H9 (cell line): ENCODE measurements at regions not wholly inside any gene's neighbourhood (a gene's known extent, or its start where the extent isn't known, plus 50 kb on each side); places are given as distances from the start of the nearest gene placed in this dataset.

Source experiments
- DNase-seq: peaks from one replicate; pipeline ENCODE4 v3.0.0-alpha.2; 2017
- H2AFZ ChIP-seq: one replicate; pipeline ENCODE4 v1.6.1; 2013; ENCODE audit warnings: mild to moderate bottlenecking, low read length, control low read depth, moderate library complexity
- H2AK5ac ChIP-seq: 2 replicates; pipeline ENCODE4 v1.6.1; 2013; ENCODE audit warnings: low read length, control low read depth, mixed read lengths; ENCODE audit not compliant: insufficient read length
- H2BK120ac ChIP-seq: one replicate; pipeline ENCODE4 v1.6.1; 2013; ENCODE audit warnings: low read depth, mild to moderate bottlenecking, low read length, control low read depth, inconsistent platforms; ENCODE audit not compliant: poor library complexity, severe bottlenecking
- H2BK12ac ChIP-seq: 2 replicates; pipeline ENCODE4 v1.6.1; 2013; ENCODE audit warnings: low read length, control low read depth, mixed read lengths, low read depth; ENCODE audit not compliant: insufficient read length
- H2BK15ac ChIP-seq: 2 replicates; pipeline ENCODE4 v1.6.1; 2013; ENCODE audit warnings: low read depth, low read length, control low read depth
- H2BK20ac ChIP-seq: one replicate; pipeline ENCODE4 v1.6.1; 2013; ENCODE audit warnings: low read depth, mild to moderate bottlenecking, low read length, control low read depth, inconsistent platforms; ENCODE audit not compliant: poor library complexity, severe bottlenecking
- H2BK5ac ChIP-seq: 2 replicates; pipeline ENCODE4 v1.6.1; 2013; ENCODE audit warnings: low read length, control low read depth, mixed read lengths; ENCODE audit not compliant: insufficient read length
- H3K14ac ChIP-seq: 2 replicates; pipeline ENCODE4 v1.6.1; 2013; ENCODE audit warnings: low read length, control low read depth; ENCODE audit not compliant: insufficient read depth
- H3K18ac ChIP-seq: 2 replicates; pipeline ENCODE4 v1.6.1; 2013; ENCODE audit warnings: low read depth, mild to moderate bottlenecking, mixed read lengths, low read length, control low read depth; ENCODE audit not compliant: insufficient read length
- H3K23ac ChIP-seq: 2 replicates; pipeline ENCODE4 v1.6.1; 2013; ENCODE audit warnings: low read length, control low read depth, mixed read lengths, low read depth; ENCODE audit not compliant: insufficient read length
- H3K23me2 ChIP-seq: 2 replicates; pipeline ENCODE4 v1.6.1; 2013; ENCODE audit warnings: low read depth, mild to moderate bottlenecking, mixed read lengths, low read length, control low read depth; ENCODE audit not compliant: insufficient read length, poor library complexity, severe bottlenecking
- H3K27ac ChIP-seq: 2 replicates; pipeline ENCODE4 v1.5.1; 2013; ENCODE audit warnings: low read length, control low read depth, mixed read lengths, low read depth; ENCODE audit not compliant: insufficient read length
- H3K27me3 ChIP-seq: 2 replicates; pipeline ENCODE4 v1.6.1; 2013; ENCODE audit warnings: low read length, control low read depth, inconsistent platforms; ENCODE audit not compliant: insufficient read depth
- H3K4ac ChIP-seq: 2 replicates; pipeline ENCODE4 v1.6.1; 2013; ENCODE audit warnings: low read depth, mild to moderate bottlenecking, control low read depth, inconsistent platforms, low read length, moderate library complexity
- H3K4me1 ChIP-seq: 2 replicates; pipeline ENCODE4 v1.6.1; 2013; ENCODE audit warnings: low read length, control low read depth, inconsistent platforms; ENCODE audit not compliant: insufficient read depth
- H3K4me2 ChIP-seq: 2 replicates; pipeline ENCODE4 v1.6.1; 2013; ENCODE audit warnings: low read length, control low read depth, mixed read lengths; ENCODE audit not compliant: insufficient read length, insufficient read depth
- H3K56ac ChIP-seq: 2 replicates; pipeline ENCODE4 v1.6.1; 2013; ENCODE audit warnings: low read depth, mild to moderate bottlenecking, mixed read lengths, low read length, control low read depth; ENCODE audit not compliant: insufficient read length
- H3K79me1 ChIP-seq: 2 replicates; pipeline ENCODE4 v1.6.1; 2013; ENCODE audit warnings: low read depth, mild to moderate bottlenecking, moderate library complexity, low read length, control low read depth, inconsistent platforms; ENCODE audit not compliant: insufficient read depth, poor library complexity, severe bottlenecking
- H3K79me2 ChIP-seq: 2 replicates; pipeline ENCODE4 v1.6.1; 2013; ENCODE audit warnings: low read length, control low read depth, inconsistent platforms; ENCODE audit not compliant: insufficient read depth
- H3K9ac ChIP-seq: 2 replicates; pipeline ENCODE4 v1.6.1; 2013; ENCODE audit warnings: low read length, control low read depth, mixed read lengths; ENCODE audit not compliant: insufficient read length; ENCODE audit errors: extremely low read depth
- H3K9me3 ChIP-seq: one replicate; pipeline ENCODE4 v1.6.1; 2013; ENCODE audit warnings: low read depth, low read length, inconsistent platforms; ENCODE audit not compliant: control insufficient read depth
- H3T11ph ChIP-seq: one replicate; pipeline ENCODE4 v1.6.1; 2013; ENCODE audit warnings: mild to moderate bottlenecking, low read length, control low read depth, inconsistent platforms
- H4K20me1 ChIP-seq: one replicate; pipeline ENCODE4 v1.6.1; 2013; ENCODE audit not compliant: control insufficient read depth, insufficient read length, insufficient read depth
- H4K5ac ChIP-seq: 2 replicates; pipeline ENCODE4 v1.6.1; 2013; ENCODE audit warnings: low read depth, mild to moderate bottlenecking, mixed read lengths, low read length, control low read depth; ENCODE audit not compliant: insufficient read length
- H4K8ac ChIP-seq: replicated peaks from 2 replicates; pipeline ENCODE4 v1.6.1; 2013; ENCODE audit warnings: low read length, control low read depth, mixed read lengths, low read depth; ENCODE audit not compliant: insufficient read length
- H4K91ac ChIP-seq: 2 replicates; pipeline ENCODE4 v1.6.1; 2013; ENCODE audit warnings: low read depth, mild to moderate bottlenecking, moderate library complexity, mixed read lengths, low read length, control low read depth; ENCODE audit not compliant: insufficient read length
- H3K27ac Mint-ChIP-seq, 3 experiments: 2 replicates in 2 of 3; 3 replicates in 1 of 3; pipeline ENCODE4 v1.8.0; 2020 to 2021; ENCODE audit warnings: mixed read lengths in 3 of 3, mild to moderate bottlenecking in 1 of 3, moderate library complexity in 1 of 3
- H3K27me3 Mint-ChIP-seq: 2 replicates; pipeline ENCODE4 v1.8.0; 2021; ENCODE audit warnings: low read depth, mild to moderate bottlenecking, moderate library complexity, mixed read lengths
- H3K36me3 Mint-ChIP-seq, 3 experiments: 2 replicates in 2 of 3; 3 replicates in 1 of 3; pipeline ENCODE4 v1.8.0; 2020 to 2021; ENCODE audit warnings: low read depth in 3 of 3, mixed read lengths in 3 of 3; ENCODE audit not compliant: insufficient read depth in 1 of 3
- H3K4me1 Mint-ChIP-seq, 2 experiments: 2 replicates each; pipeline ENCODE4 v1.8.0; 2020; ENCODE audit warnings: mixed read lengths in 2 of 2
- H3K4me3 Mint-ChIP-seq, 2 experiments: 2 replicates in 1 of 2; 3 replicates in 1 of 2; pipeline ENCODE4 v1.8.0; 2020 to 2021; ENCODE audit warnings: mild to moderate bottlenecking in 2 of 2, mixed read lengths in 2 of 2, moderate library complexity in 1 of 2
- H3K9me3 Mint-ChIP-seq, 2 experiments: 2 replicates in 1 of 2; 3 replicates in 1 of 2; pipeline ENCODE4 v1.8.0; 2020; ENCODE audit warnings: mild to moderate bottlenecking in 2 of 2, mixed read lengths in 2 of 2, moderate library complexity in 1 of 2
- CTCF ChIP-seq: fragments of 200-600 bp; sonication (generic); conservative IDR thresholded peaks from 3 replicates; pipeline ENCODE4 v1.8.0; 2021; ENCODE audit warnings: antibody characterized with exemption, mild to moderate bottlenecking
- WGBS: extraction: QIAGEN DNeasy Blood & Tissue Kit; methylation state at CpG from one replicate; pipeline ENCODE4 v1.1.7; 2013; ENCODE audit warnings: missing lambda C conversion rate, low lambda C conversion rate, mixed read lengths; ENCODE audit not compliant: insufficient read length; ENCODE audit errors: extremely low coverage; 5-methylcytosine and 5-hydroxymethylcytosine counted together

- H3K27me3 ChIP-seq: no peaks in the 10 kb centered on the region
- no peaks in the 10 kb centered on the region for H3K23me2 ChIP-seq
- no peak overlapping the region for H2BK120ac ChIP-seq
- H4K5ac ChIP-seq: no peak overlapping the region
- no peaks in the 10 kb centered on the region for H4K20me1 ChIP-seq
- no peak overlapping the region for H4K91ac ChIP-seq
- no peaks in the 10 kb centered on the region for H3K9me3 ChIP-seq
- H2BK12ac ChIP-seq: no peak overlapping the region
- no peak overlapping the region for H2BK5ac ChIP-seq
- no peak overlapping the region for H2AFZ ChIP-seq
- no peak for TF ChIP-seq CTCF
- no peak overlapping the region for H3K18ac ChIP-seq
- no peaks in the 10 kb centered on the region for H3K9me3 Mint-ChIP-seq
- no peak overlapping the region for H3K27ac ChIP-seq
- H3K4me1 Mint-ChIP-seq: no peaks in the 10 kb centered on the region
- H3K14ac ChIP-seq: no peak overlapping the region
- no peak overlapping the region for H2BK15ac ChIP-seq
- H3K56ac ChIP-seq: no peak overlapping the region
- H3K4me2 ChIP-seq: no peak overlapping the region
- peaks cover 2% of the 10 kb centered on the region; the same call in 1 of the 2 replicates for H3K27me3 Mint-ChIP-seq
- no peaks in the 10 kb centered on the region for H3K79me1 ChIP-seq
- no peak overlapping the region for H3K4ac ChIP-seq
- H3K9ac ChIP-seq: no peak overlapping the region
- H3K79me2 ChIP-seq: no peaks in the 10 kb centered on the region
- no peak overlapping the region for H3K23ac ChIP-seq
- H3K36me3 Mint-ChIP-seq: no peaks in the 10 kb centered on the region
- H3T11ph ChIP-seq: no peak overlapping the region
- H3K27ac Mint-ChIP-seq: no peak overlapping the region
- H2AK5ac ChIP-seq: no peak overlapping the region
- H2BK20ac ChIP-seq: no peak overlapping the region
- no peak for DNase-seq
- no peaks in the 10 kb centered on the region for H3K4me1 ChIP-seq
- no peak overlapping the region for H4K8ac ChIP-seq
- H3K4me3 Mint-ChIP-seq: no peak overlapping the region
- WGBS: no CpG with 5 or more reads among the region's 12 CpGs
These were observed 647.7 kb downstream of the PTPRU start for GRCh38 chr1:29883986-29884385.
